Adrenal gland (tissue), 9 donors: ENCODE measurements at regions not wholly inside any gene's neighbourhood (a gene's known extent, or its start where the extent isn't known, plus 50 kb on each side); places are given as distances from the start of the nearest gene placed in this dataset.

Experiments used
- DNase-seq, 7 donors: peaks; one replicate each; pipeline ENCODE4 v3.0.0-alpha.2; 2019 to 2020
- H3K27ac ChIP-seq, 5 donors: fragments of 200-600 bp; sonication (generic) in 4 of 5; 1 replicate in 3 of 5; 2 replicates in 2 of 5; pipeline versions ENCODE4 v1.5.1 to v1.8.0; 2016 to 2020; ENCODE audit warnings: mild to moderate bottlenecking in 1 of 5
- H3K27me3 ChIP-seq: fragments of 200-600 bp; 2 replicates; pipeline ENCODE4 v1.8.0; 2021
- H3K36me3 ChIP-seq, 2 donors: fragments of 200-600 bp; replicated peaks in 1 of 2; 1 replicate in 1 of 2; 2 replicates in 1 of 2; pipeline versions ENCODE4 v1.5.1 to v1.8.0; 2018 to 2022
- H3K4me1 ChIP-seq, 2 donors: fragments of 200-600 bp; replicated peaks in 1 of 2; 1 replicate in 1 of 2; 2 replicates in 1 of 2; pipeline versions ENCODE4 v1.5.1 to v1.8.0; 2018 to 2021
- H3K4me3 ChIP-seq, 4 donors: fragments of 200-600 bp; sonication (generic) in 3 of 4; one replicate each; pipeline ENCODE4 v1.5.1; 2016 to 2018
- H3K9me3 ChIP-seq, 3 donors: fragments of 200-600 bp; sonication (generic) in 1 of 3; replicated peaks in 1 of 3; 1 replicate in 2 of 3; 2 replicates in 1 of 3; pipeline versions ENCODE4 v1.5.1 to v1.8.0; 2016 to 2021
- CTCF ChIP-seq, 6 experiments: fragments of 450-650 bp in 4 of 6; fragments of 200-600 bp in 2 of 6; sonication (generic) in 1 of 6; IDR thresholded peaks; 1 replicate in 5 of 6; 2 replicates in 1 of 6; pipeline versions ENCODE4 v1.5.1 to v1.8.0; 2016 to 2021; ENCODE audit warnings: antibody characterized with exemption in 6 of 6, mild to moderate bottlenecking in 2 of 6, moderate library complexity in 1 of 6
- POLR2A ChIP-seq, 2 donors: fragments of 450-650 bp; IDR thresholded peaks; one replicate each; pipeline ENCODE4 v1.6.1; 2017; ENCODE audit warnings: antibody characterized with exemption in 2 of 2, mild to moderate bottlenecking in 2 of 2, moderate library complexity in 1 of 2
- WGBS, 4 donors: extraction: QIAGEN DNeasy Blood & Tissue Kit in 2 of 4; methylation state at CpG; one replicate each; pipeline versions ENCODE4 v1.1.5 to v1.1.7; 2013 to 2017; 5-methylcytosine and 5-hydroxymethylcytosine counted together
- intact Hi-C, 2 donors: fragments of 100-400 bp; cut with DNase I; formaldehyde crosslinking; loops; one replicate each; pipeline versions ENCODE4 v1.14.1 to v1.15.0; 2022 to 2023
- donor health status: healthy with polysubstance abuse.
- donor health status: Bipolar disorder and iron deficiency.
- donor health status: DM: yes; HTN: yes; CAD: no.
- donor health status: DM: no; HTN: no; CAD: no.
- donor health status: DM: no; HTN: no; CAD: no.

GRCh38 chr12:111105294-111105693 lies 184.9 kb upstream of the MYL2 start:
- no peaks in the 10 kb centered on the region for H3K36me3 ChIP-seq
- DNase-seq: no peak
- no peaks in the 10 kb centered on the region for H3K4me1 ChIP-seq
- intact Hi-C loops: no loop called here
- no peaks in the 10 kb centered on the region for H3K27me3 ChIP-seq
- TF ChIP-seq POLR2A (IDR thresholded peaks at IDR 0.05) (no peak), CTCF (IDR thresholded peaks at IDR 0.05) (no peak)
- H3K27ac ChIP-seq: no peak overlapping the region
- 53 to 61% (median 56%) methylated on average over 6 of the region's 6 CpGs for WGBS, 4 donors
- no peaks in the 10 kb centered on the region for H3K9me3 ChIP-seq
- no peak overlapping the region for H3K4me3 ChIP-seq

GRCh38 chr12:111103583-111103982 lies 183.2 kb upstream of the MYL2 start:
- no peak overlapping the region for H3K27ac ChIP-seq
- no peaks in the 10 kb centered on the region for H3K9me3 ChIP-seq
- H3K36me3 ChIP-seq: no peaks in the 10 kb centered on the region
- H3K4me3 ChIP-seq: no peak overlapping the region
- H3K27me3 ChIP-seq: no peaks in the 10 kb centered on the region
- no peaks in the 10 kb centered on the region for H3K4me1 ChIP-seq
- TF ChIP-seq POLR2A (IDR thresholded peaks at IDR 0.05) (no peak), CTCF (IDR thresholded peaks at IDR 0.05) (no peak)
- 61 to 77% (median 70%) methylated on average over 2 of the region's 2 CpGs for WGBS, 4 donors
- DNase-seq: no peak
- intact Hi-C loops: no loop called here

GRCh38 chr12:111102102-111102739 lies 181.8 kb upstream of the MYL2 start:
- 65 to 81% (median 71%) methylated on average over 6 to 14 of the region's 14 CpGs for WGBS, 4 donors
- no peaks in the 10 kb centered on the region for H3K36me3 ChIP-seq
- TF ChIP-seq POLR2A (IDR thresholded peaks at IDR 0.05): no peak
- TF ChIP-seq CTCF (IDR thresholded peaks at IDR 0.05): no peak
- no peak overlapping the region for H3K27ac ChIP-seq
- no peaks in the 10 kb centered on the region for H3K4me1 ChIP-seq
- H3K27me3 ChIP-seq: no peaks in the 10 kb centered on the region
- DNase-seq: no peak
- intact Hi-C loops: no loop called here
- no peaks in the 10 kb centered on the region for H3K9me3 ChIP-seq
- no peak overlapping the region for H3K4me3 ChIP-seq

DNA sequence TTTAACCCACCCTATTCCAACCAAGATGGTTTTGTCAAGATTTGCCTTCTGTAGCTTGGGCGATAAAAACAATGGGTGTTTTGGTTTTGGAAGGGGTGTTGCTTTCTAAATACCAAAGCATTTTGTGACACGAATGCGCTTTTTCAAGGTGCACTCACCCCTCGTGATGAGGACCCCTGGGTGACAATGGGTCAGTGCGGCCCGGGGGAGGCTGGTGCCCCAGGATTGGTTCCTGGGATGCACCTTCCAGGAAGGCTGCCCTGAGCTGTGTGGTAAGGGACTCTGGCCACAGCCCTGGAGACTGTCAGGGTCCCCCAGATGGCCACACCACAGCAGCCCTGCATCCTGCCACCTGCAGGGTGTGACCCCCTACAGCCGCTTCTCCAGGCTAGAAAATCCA lies 180.6 kb upstream of the MYL2 start:
- Histone ChIP-seq H3K9me3 (no peaks in the 10 kb centered on the region), H3K36me3 (no peaks in the 10 kb centered on the region), H3K4me3 (no peak overlapping the region), H3K4me1 (no peaks in the 10 kb centered on the region), H3K27me3 (no peaks in the 10 kb centered on the region), H3K27ac (no peak overlapping the region)
- no peak for DNase-seq
- 68 to 86% (median 81%) methylated on average over 6 to 7 of the region's 7 CpGs for WGBS, 4 donors
- intact Hi-C loops: no loop called here
- TF ChIP-seq POLR2A (IDR thresholded peaks at IDR 0.05) (no peak), CTCF (IDR thresholded peaks at IDR 0.05) (no peak)
